ENCODE measurements at regions not wholly inside any gene's neighbourhood (a gene's known extent, or its start where the extent isn't known, plus 50 kb on each side); places are given as distances from the start of the nearest gene placed in this dataset.

DNA sequence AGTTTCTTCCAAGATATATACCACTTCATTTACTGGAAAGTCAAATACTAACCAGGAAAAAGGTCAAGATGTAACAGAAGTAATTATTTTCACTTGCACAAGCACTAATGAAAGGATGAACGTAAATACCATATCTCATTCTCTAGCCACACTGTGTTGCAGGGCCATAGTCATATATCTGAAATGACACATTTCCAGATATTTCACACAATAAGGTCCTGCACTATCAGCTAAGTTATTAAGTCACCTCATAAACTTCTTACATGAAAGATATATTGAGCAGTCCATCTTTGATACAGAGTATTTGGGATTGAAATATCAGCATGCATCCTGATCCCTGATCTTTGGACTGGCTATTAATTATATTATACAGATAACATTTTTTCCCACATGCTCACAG lies 783.3 kb upstream of the MGAT4C start:
- Histone ChIP-seq H3K4me1 (no peaks in the 10 kb centered on the region), H3K36me3 (no peaks in the 10 kb centered on the region), H3K9me3 (ENCODE audit: low read depth) (no peaks in the 10 kb centered on the region), H3K4me3 (no peak overlapping the region), H3K4me2 (no peak overlapping the region), H2AFZ (replicated peaks) (no peak overlapping the region), H3K27me3 (no peaks in the 10 kb centered on the region), H3K27ac (no peak overlapping the region), H3K9ac (no peak overlapping the region), H3K79me2 (ENCODE audit: low read depth) (no peaks in the 10 kb centered on the region), H4K20me1 (ENCODE audit: low read depth) (no peaks in the 10 kb centered on the region), H3F3A (ENCODE audit: low read depth) (no peaks in the 10 kb centered on the region)
- H3K36me3 Mint-ChIP-seq = no peaks in the 10 kb centered on the region
- no peaks in the 10 kb centered on the region for H3K4me1 Mint-ChIP-seq
- no peak for DNase-seq (ENCODE audit: low spot score)
- TF ChIP-seq CTCF (IDR thresholded peaks at IDR 0.05) (no peak), EZH2 (IDR thresholded peaks at IDR 0.05) (no peak), EZH2phosphoT487 (IDR thresholded peaks at IDR 0.05) (no peak)
- peaks cover 3% of the 10 kb centered on the region for H3K27me3 Mint-ChIP-seq (ENCODE audit: insufficient read depth, low read depth)
- no peak overlapping the region for H3K27ac Mint-ChIP-seq
- H3K4me3 Mint-ChIP-seq = no peak overlapping the region
- no peaks in the 10 kb centered on the region for H3K9me3 Mint-ChIP-seq

DNA sequence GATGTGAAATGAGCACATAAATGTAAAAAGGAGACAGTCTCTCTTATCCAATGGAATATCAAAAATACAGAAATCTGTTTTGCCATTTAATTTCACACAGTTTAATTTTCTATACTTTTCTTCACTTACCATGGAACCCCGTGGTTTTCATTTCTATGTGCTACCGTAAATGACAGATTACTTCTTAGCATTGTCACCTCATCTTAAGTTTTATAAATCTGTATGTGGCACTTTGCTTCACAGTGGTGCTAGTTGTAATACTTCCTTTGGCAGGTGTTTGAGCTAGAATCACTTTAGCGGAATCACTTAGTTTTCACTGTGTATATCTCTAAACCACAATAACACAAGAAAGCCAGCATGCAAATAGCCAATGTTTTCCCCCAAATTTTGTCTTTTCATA lies 781.9 kb upstream of the MGAT4C start:
- no peaks in the 10 kb centered on the region for H3K9me3 Mint-ChIP-seq
- H3K4me1 Mint-ChIP-seq = no peaks in the 10 kb centered on the region
- H3K27me3 Mint-ChIP-seq (ENCODE audit: insufficient read depth, low read depth) = peaks cover 3% of the 10 kb centered on the region

GRCh38 chr12:87025976-87026375 lies 769.8 kb upstream of the MGAT4C start:
- TF ChIP-seq EZH2 (IDR thresholded peaks at IDR 0.05) (no peak), CTCF (IDR thresholded peaks at IDR 0.05) (no peak), EZH2phosphoT487 (IDR thresholded peaks at IDR 0.05) (no peak)
- no peaks in the 10 kb centered on the region for H3K36me3 Mint-ChIP-seq
- Histone ChIP-seq H3K36me3 (no peaks in the 10 kb centered on the region), H3K79me2 (ENCODE audit: low read depth) (no peaks in the 10 kb centered on the region), H3K4me3 (no peak overlapping the region), H3K9me3 (ENCODE audit: low read depth) (no peaks in the 10 kb centered on the region), H3K4me1 (no peaks in the 10 kb centered on the region), H2AFZ (replicated peaks) (no peak overlapping the region), H3F3A (ENCODE audit: low read depth) (no peaks in the 10 kb centered on the region), H3K27ac (no peak overlapping the region), H3K27me3 (no peaks in the 10 kb centered on the region), H3K9ac (no peak overlapping the region), H3K4me2 (no peak overlapping the region), H4K20me1 (ENCODE audit: low read depth) (no peaks in the 10 kb centered on the region)
- no peaks in the 10 kb centered on the region for H3K9me3 Mint-ChIP-seq
- H3K4me3 Mint-ChIP-seq = no peak overlapping the region
- no peaks in the 10 kb centered on the region for H3K4me1 Mint-ChIP-seq
- H3K27me3 Mint-ChIP-seq (ENCODE audit: insufficient read depth, low read depth) = no peaks in the 10 kb centered on the region
- no peak for DNase-seq (ENCODE audit: low spot score)
- H3K27ac Mint-ChIP-seq = no peak overlapping the region

More for the DNA sequence above, 781.9 kb upstream of the MGAT4C start:
- no peaks in the 10 kb centered on the region for H3K36me3 ChIP-seq
- no peaks in the 10 kb centered on the region for H3K4me1 ChIP-seq
- no peaks in the 10 kb centered on the region for H4K20me1 ChIP-seq (ENCODE audit: low read depth)
- no peaks in the 10 kb centered on the region for H3F3A ChIP-seq (ENCODE audit: low read depth)
- H2AFZ ChIP-seq (replicated peaks) = no peak overlapping the region
- no peak overlapping the region for H3K4me3 ChIP-seq
- H3K4me3 Mint-ChIP-seq = no peak overlapping the region
- no peak overlapping the region for H3K27ac Mint-ChIP-seq
- no peak overlapping the region for H3K27ac ChIP-seq
- no peaks in the 10 kb centered on the region for H3K79me2 ChIP-seq (ENCODE audit: low read depth)
- no peak overlapping the region for H3K9ac ChIP-seq
- H3K9me3 ChIP-seq (ENCODE audit: low read depth) = no peaks in the 10 kb centered on the region
- no peaks in the 10 kb centered on the region for H3K36me3 Mint-ChIP-seq
- no peak for TF ChIP-seq EZH2 (IDR thresholded peaks at IDR 0.05)
- TF ChIP-seq CTCF (IDR thresholded peaks at IDR 0.05) = no peak
- no peak for TF ChIP-seq EZH2phosphoT487 (IDR thresholded peaks at IDR 0.05)
- no peak overlapping the region for H3K4me2 ChIP-seq
- H3K27me3 ChIP-seq = no peaks in the 10 kb centered on the region
- DNase-seq (ENCODE audit: low spot score) = no peak

DNA sequence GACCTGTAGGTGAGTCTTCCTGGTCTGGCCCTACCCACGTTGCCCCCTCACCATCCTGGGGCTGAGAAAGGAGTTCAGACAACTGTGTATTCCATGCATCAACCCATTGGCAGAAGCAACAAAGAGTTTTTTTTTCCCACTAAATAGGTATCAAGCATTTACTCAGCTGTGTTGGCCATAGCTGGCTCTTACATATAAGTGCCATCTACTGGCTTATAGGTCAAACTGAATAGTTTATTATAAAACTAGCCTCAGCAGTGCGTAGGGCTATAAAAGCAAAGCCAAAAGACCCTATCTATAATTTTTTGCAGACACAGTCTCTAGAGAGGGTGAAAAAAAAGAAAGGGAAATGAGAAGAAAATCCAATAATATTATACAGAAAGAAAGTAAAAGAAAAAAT lies 765.2 kb upstream of the MGAT4C start:
- Histone ChIP-seq H3K4me2 (no peak overlapping the region), H3K27ac (no peak overlapping the region), H3K36me3 (no peaks in the 10 kb centered on the region), H3K79me2 (ENCODE audit: low read depth) (no peaks in the 10 kb centered on the region), H2AFZ (replicated peaks) (no peak overlapping the region), H3K9ac (no peak overlapping the region), H3K4me3 (no peak overlapping the region), H3K27me3 (no peaks in the 10 kb centered on the region), H3F3A (ENCODE audit: low read depth) (no peaks in the 10 kb centered on the region), H3K4me1 (no peaks in the 10 kb centered on the region), H4K20me1 (ENCODE audit: low read depth) (no peaks in the 10 kb centered on the region), H3K9me3 (ENCODE audit: low read depth) (no peaks in the 10 kb centered on the region)
- Mint-ChIP-seq H3K27ac (no peak overlapping the region), H3K4me3 (no peak overlapping the region), H3K27me3 (ENCODE audit: insufficient read depth, low read depth) (no peaks in the 10 kb centered on the region), H3K4me1 (no peaks in the 10 kb centered on the region), H3K9me3 (peaks cover 6% of the 10 kb centered on the region), H3K36me3 (no peaks in the 10 kb centered on the region)
- no peak for TF ChIP-seq CTCF (IDR thresholded peaks at IDR 0.05)
- no peak for TF ChIP-seq EZH2phosphoT487 (IDR thresholded peaks at IDR 0.05)
- TF ChIP-seq EZH2 (IDR thresholded peaks at IDR 0.05) = no peak
- no peak for DNase-seq (ENCODE audit: low spot score)
